ENCODE measurements at regions not wholly inside any gene's neighbourhood (a gene's known extent, or its start where the extent isn't known, plus 50 kb on each side); places are given as distances from the start of the nearest gene placed in this dataset.

DNA sequence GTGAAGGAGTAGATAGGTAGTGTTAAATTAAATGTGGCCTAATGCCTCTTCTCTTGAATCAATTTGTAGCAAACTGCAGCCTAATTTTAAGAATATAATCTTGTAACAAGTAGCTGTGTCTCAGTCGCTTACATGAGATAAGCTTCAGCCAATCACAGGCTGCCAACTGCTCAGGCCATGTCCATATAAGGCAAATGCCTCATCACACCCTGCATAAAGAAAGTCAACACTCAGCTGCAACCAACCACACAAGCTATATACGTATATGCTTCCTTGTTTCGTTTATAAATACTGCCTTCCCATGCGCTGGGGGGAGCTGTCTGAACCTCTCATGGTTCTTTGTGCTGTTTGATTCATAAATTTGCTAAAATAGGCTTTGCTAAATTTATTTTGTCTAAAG is 476.3 kb downstream of the TRIB2 start:
- no peak for TF ChIP-seq EZH2phosphoT487 (IDR thresholded peaks at IDR 0.05)
- TF ChIP-seq, protein P1, sequence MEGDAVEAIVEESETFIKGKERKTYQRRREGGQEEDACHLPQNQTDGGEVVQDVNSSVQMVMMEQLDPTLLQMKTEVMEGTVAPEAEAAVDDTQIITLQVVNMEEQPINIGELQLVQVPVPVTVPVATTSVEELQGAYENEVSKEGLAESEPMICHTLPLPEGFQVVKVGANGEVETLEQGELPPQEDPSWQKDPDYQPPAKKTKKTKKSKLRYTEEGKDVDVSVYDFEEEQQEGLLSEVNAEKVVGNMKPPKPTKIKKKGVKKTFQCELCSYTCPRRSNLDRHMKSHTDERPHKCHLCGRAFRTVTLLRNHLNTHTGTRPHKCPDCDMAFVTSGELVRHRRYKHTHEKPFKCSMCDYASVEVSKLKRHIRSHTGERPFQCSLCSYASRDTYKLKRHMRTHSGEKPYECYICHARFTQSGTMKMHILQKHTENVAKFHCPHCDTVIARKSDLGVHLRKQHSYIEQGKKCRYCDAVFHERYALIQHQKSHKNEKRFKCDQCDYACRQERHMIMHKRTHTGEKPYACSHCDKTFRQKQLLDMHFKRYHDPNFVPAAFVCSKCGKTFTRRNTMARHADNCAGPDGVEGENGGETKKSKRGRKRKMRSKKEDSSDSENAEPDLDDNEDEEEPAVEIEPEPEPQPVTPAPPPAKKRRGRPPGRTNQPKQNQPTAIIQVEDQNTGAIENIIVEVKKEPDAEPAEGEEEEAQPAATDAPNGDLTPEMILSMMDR (IDR thresholded peaks at IDR 0.05): no peak
